WTC11 (cell line): ENCODE measurements at regions not wholly inside any gene's neighbourhood (a gene's known extent, or its start where the extent isn't known, plus 50 kb on each side); places are given as distances from the start of the nearest gene placed in this dataset.
A peak's percentile ranks its signal among the peaks of the same experiment; 100 is the strongest.
"Not testable (repeated sequence)": the region's sequence is repeated elsewhere in the genome, so short reads cannot be mapped to it uniquely, and the experiment has no call there.

ENCODE experiments used
- ATAC-seq: fragments of 200-7000 bp; cut with Tn5 transposase; 2 replicates; pipeline ENCODE4 v1.10.0; 2021; ENCODE audit warnings: mild to moderate bottlenecking, moderate library complexity
- CTCF ChIA-PET: fragments of 300-600 bp; sonication (Branson Sonifier 250); formaldehyde crosslinking; loops from one replicate; lab custom pipeline; 2021; ENCODE audit warnings: antibody characterized with exemption; lab: Charles Lee
- POLR2A ChIA-PET: fragments of 350-600 bp; sonication (Branson Sonifier 250); formaldehyde crosslinking; loops from one replicate; lab custom pipeline; 2021; ENCODE audit warnings: antibody characterized with exemption; lab: Charles Lee
- DNase-seq: peaks from one replicate; pipeline ENCODE4 v3.0.0; 2021; ENCODE audit warnings: low spot score
- H3K27ac Mint-ChIP-seq: 2 replicates; pipeline ENCODE4 v1.8.0; 2021; ENCODE audit warnings: mixed read lengths
- H3K27me3 Mint-ChIP-seq: 2 replicates; pipeline ENCODE4 v1.8.0; 2021; ENCODE audit warnings: low read depth, mild to moderate bottlenecking, moderate library complexity, mixed read lengths
- H3K36me3 Mint-ChIP-seq: 2 replicates; pipeline ENCODE4 v1.8.0; 2021; ENCODE audit warnings: mixed read lengths
- H3K4me1 Mint-ChIP-seq: 2 replicates; pipeline ENCODE4 v1.8.0; 2022; ENCODE audit warnings: mixed read lengths
- H3K4me3 Mint-ChIP-seq: 2 replicates; pipeline ENCODE4 v1.8.0; 2021; ENCODE audit warnings: mild to moderate bottlenecking, moderate library complexity, mixed read lengths
- H3K9me3 Mint-ChIP-seq: 2 replicates; pipeline ENCODE4 v1.8.0; 2021; ENCODE audit warnings: mixed read lengths
- CREM ChIP-seq: sonication (generic); formaldehyde crosslinking; IDR thresholded peaks from 2 replicates; pipeline ENCODE4 v1.8.1; 2022; ENCODE audit warnings: mild to moderate bottlenecking, missing genetic modification reagents, moderate library complexity
- ELF4 ChIP-seq: sonication (generic); formaldehyde crosslinking; IDR thresholded peaks from 2 replicates; pipeline ENCODE4 v1.8.1; 2022; ENCODE audit warnings: low read depth, mild to moderate bottlenecking, moderate library complexity, missing genetic modification reagents
- ESRRA ChIP-seq: sonication (generic); formaldehyde crosslinking; IDR thresholded peaks from 2 replicates; pipeline ENCODE4 v1.8.1; 2022; ENCODE audit warnings: mild to moderate bottlenecking, missing genetic modification reagents, borderline replicate concordance
- FOXJ3 ChIP-seq: sonication (generic); formaldehyde crosslinking; IDR thresholded peaks from 2 replicates; pipeline ENCODE4 v1.9.0; 2021; ENCODE audit warnings: missing genetic modification reagents, mild to moderate bottlenecking, borderline replicate concordance
- IRF2 ChIP-seq: sonication (generic); formaldehyde crosslinking; IDR thresholded peaks from 2 replicates; pipeline ENCODE4 v1.8.0; 2022; ENCODE audit warnings: low read depth, missing genetic modification reagents, borderline replicate concordance
- JUN ChIP-seq: sonication (generic); formaldehyde crosslinking; IDR thresholded peaks from 2 replicates; pipeline ENCODE4 v1.8.0; 2023; ENCODE audit warnings: mild to moderate bottlenecking, missing genetic modification reagents
- NFYB ChIP-seq: sonication (generic); formaldehyde crosslinking; conservative IDR thresholded peaks from 2 replicates; pipeline ENCODE4 v1.8.0; 2022; ENCODE audit warnings: low read depth, missing genetic modification reagents
- OVOL2 ChIP-seq: fragments of 250-450 bp; sonication (Bioruptor Pico); IDR thresholded peaks from 2 replicates; pipeline ENCODE4 v1.9.0; 2021; ENCODE audit warnings: mild to moderate bottlenecking, borderline replicate concordance
- SP1 ChIP-seq: sonication (generic); formaldehyde crosslinking; conservative IDR thresholded peaks from 2 replicates; pipeline ENCODE4 v1.8.1; 2022; ENCODE audit warnings: missing genetic modification reagents
- TCF7 ChIP-seq: sonication (generic); formaldehyde crosslinking; IDR thresholded peaks from 2 replicates; pipeline ENCODE4 v1.8.0; 2022; ENCODE audit warnings: mild to moderate bottlenecking, low read depth, missing genetic modification reagents, moderate library complexity
- TEAD1 ChIP-seq: sonication (generic); formaldehyde crosslinking; IDR thresholded peaks from 2 replicates; pipeline ENCODE4 v1.8.0; 2022; ENCODE audit warnings: mild to moderate bottlenecking, missing genetic modification reagents
- ZBTB21 ChIP-seq: sonication (generic); formaldehyde crosslinking; IDR thresholded peaks from 2 replicates; pipeline ENCODE4 v1.8.1; 2023; ENCODE audit warnings: mild to moderate bottlenecking, missing genetic modification reagents, borderline replicate concordance
- ZNF121 ChIP-seq: sonication (generic); formaldehyde crosslinking; IDR thresholded peaks from 2 replicates; pipeline ENCODE4 v1.8.0; 2023; ENCODE audit warnings: missing genetic modification reagents
- ZNF317 ChIP-seq: sonication (generic); formaldehyde crosslinking; IDR thresholded peaks from 2 replicates; pipeline ENCODE4 v1.8.1; 2023; ENCODE audit warnings: low read depth, mild to moderate bottlenecking, moderate library complexity, missing genetic modification reagents, borderline replicate concordance
- ZNF416 ChIP-seq: fragments of 250-450 bp; sonication (Bioruptor Pico); IDR thresholded peaks from 2 replicates; pipeline ENCODE4 v1.9.0; 2021; ENCODE audit warnings: mild to moderate bottlenecking, inconsistent platforms
- TF ChIP-seq, protein P1 (sequence below): sonication (generic); formaldehyde crosslinking; IDR thresholded peaks from 2 replicates; pipeline ENCODE4 v1.8.0; 2022; ENCODE audit warnings: mild to moderate bottlenecking, missing genetic modification reagents
- TF ChIP-seq, protein P2 (sequence below): sonication (generic); formaldehyde crosslinking; IDR thresholded peaks from 2 replicates; pipeline ENCODE4 v1.8.1; 2023; ENCODE audit warnings: mild to moderate bottlenecking, missing genetic modification reagents
- TF ChIP-seq, protein P3 (sequence below): sonication (generic); formaldehyde crosslinking; IDR thresholded peaks from 2 replicates; pipeline ENCODE4 v1.8.1; 2022; ENCODE audit warnings: mild to moderate bottlenecking, moderate library complexity, missing genetic modification reagents
- TF ChIP-seq, protein P4 (sequence below): fragments of 250-450 bp; sonication (Bioruptor Pico); conservative IDR thresholded peaks from 2 replicates; pipeline ENCODE4 v1.9.0; 2021; ENCODE audit warnings: mild to moderate bottlenecking
- TF ChIP-seq, protein P5 (sequence below): sonication (generic); formaldehyde crosslinking; IDR thresholded peaks from 2 replicates; pipeline ENCODE4 v1.8.1; 2022; ENCODE audit warnings: mild to moderate bottlenecking, missing genetic modification reagents, moderate library complexity, borderline replicate concordance

DNA sequence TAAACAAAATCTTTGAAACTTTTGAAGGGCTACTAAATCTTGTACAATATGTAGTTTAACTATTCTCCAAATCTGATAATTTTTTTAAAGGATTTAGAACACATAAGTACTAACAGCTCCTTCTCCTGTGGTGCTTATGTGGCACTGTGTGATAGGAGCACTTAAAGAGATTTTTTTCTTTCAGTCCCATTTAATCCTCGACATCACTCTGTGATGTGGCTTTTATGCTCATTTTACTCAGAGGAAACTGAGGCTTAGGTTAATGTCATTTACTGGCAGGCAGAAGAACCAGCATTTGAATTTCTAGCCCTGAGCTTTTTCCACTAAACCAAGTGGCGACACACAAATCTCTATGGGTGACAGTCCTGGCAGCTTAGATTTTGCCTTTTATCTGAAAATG lies 92.4 kb downstream of the SAMD9 start:
- DNase-seq (no peak), ATAC-seq (no peak)
- ChIA-PET CTCF (no interaction called here), POLR2A (no interaction called here)
- Mint-ChIP-seq H3K27ac (no peak overlapping the region), H3K27me3 (no peaks in the 10 kb centered on the region), H3K4me1 (no peaks in the 10 kb centered on the region), H3K4me3 (no peak overlapping the region), H3K36me3 (peaks cover 9% of the 10 kb centered on the region), H3K9me3 (peaks cover 14% of the 10 kb centered on the region)
- TF ChIP-seq TCF7 (no peak), CREM (CRISPR knock-in tag) (no peak), ZBTB21 (CRISPR knock-in tag) (no peak), ELF4 (CRISPR knock-in tag) (no peak), ZNF121 (CRISPR knock-in tag) (no peak), FOXJ3 (CRISPR knock-in tag) (no peak), SP1 (CRISPR knock-in tag) (no peak), TEAD1 (CRISPR knock-in tag) (no peak), ESRRA (CRISPR knock-in tag) (no peak), ZNF317 (CRISPR knock-in tag) (no peak)
- TF ChIP-seq, protein P1, sequence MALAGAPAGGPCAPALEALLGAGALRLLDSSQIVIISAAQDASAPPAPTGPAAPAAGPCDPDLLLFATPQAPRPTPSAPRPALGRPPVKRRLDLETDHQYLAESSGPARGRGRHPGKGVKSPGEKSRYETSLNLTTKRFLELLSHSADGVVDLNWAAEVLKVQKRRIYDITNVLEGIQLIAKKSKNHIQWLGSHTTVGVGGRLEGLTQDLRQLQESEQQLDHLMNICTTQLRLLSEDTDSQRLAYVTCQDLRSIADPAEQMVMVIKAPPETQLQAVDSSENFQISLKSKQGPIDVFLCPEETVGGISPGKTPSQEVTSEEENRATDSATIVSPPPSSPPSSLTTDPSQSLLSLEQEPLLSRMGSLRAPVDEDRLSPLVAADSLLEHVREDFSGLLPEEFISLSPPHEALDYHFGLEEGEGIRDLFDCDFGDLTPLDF: no peak
- TF ChIP-seq, protein P2, sequence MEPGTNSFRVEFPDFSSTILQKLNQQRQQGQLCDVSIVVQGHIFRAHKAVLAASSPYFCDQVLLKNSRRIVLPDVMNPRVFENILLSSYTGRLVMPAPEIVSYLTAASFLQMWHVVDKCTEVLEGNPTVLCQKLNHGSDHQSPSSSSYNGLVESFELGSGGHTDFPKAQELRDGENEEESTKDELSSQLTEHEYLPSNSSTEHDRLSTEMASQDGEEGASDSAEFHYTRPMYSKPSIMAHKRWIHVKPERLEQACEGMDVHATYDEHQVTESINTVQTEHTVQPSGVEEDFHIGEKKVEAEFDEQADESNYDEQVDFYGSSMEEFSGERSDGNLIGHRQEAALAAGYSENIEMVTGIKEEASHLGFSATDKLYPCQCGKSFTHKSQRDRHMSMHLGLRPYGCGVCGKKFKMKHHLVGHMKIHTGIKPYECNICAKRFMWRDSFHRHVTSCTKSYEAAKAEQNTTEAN: no peak
- TF ChIP-seq, protein P3, sequence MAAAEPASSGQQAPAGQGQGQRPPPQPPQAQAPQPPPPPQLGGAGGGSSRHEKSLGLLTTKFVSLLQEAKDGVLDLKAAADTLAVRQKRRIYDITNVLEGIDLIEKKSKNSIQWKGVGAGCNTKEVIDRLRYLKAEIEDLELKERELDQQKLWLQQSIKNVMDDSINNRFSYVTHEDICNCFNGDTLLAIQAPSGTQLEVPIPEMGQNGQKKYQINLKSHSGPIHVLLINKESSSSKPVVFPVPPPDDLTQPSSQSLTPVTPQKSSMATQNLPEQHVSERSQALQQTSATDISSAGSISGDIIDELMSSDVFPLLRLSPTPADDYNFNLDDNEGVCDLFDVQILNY (CRISPR knock-in tag): no peak
- TF ChIP-seq, protein P4, sequence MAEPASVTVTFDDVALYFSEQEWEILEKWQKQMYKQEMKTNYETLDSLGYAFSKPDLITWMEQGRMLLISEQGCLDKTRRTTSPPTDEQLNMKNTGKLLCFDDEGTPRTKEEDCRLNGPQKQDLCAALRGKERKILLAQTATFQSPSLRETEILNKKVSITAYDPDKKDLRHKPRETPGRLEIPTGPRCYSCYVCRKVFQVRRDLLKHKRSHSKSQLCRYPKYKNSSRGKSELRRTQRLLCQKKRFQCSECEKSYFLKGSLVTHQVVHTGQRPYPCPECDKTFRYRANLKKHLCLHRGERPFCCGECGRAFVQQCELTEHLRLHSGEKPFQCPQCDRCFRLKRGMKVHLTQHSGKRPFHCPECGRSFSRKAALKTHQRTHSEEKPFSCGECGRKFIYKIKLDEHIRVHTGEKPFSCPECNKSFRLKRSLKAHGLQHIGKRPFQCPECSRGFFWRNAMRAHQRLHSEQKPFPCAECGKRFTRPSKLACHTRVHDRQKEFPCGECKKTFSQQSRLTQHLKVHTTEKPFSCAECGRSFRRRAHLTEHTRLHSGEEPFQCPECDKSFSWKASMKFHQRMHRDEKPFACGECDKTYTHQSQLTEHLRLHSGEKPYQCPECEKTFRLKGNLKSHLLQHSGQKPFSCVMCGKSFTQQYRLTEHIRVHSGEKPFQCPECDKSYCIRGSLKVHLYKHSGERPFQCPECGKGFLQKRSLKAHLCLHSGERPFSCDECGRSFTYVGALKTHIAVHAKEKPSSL (CRISPR knock-in tag): no peak

DNA sequence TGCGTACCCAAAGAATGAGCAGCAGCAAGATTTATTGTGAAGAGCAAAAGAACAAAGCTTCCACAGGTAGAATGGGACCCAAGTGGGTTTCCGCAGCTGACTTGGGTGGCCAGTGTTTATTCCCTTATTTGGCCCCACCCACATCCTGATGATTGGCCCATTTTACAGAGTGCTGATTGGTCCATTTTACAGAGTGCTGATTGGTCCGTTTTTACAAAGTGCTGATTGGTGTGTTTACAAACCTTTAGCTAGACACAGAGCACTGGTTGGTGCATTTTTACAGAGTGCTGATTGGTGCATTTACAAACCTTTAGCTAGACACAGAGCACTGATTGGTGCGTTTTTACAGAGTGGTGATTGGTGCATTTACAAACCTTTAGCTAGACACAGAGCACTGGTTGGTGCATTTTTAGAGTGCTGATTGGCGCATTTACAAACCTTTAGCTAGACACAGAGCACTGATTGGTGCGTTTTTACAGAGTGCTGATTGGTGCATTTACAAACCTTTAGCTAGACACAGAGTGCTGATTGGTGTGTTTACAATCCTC lies 94.8 kb downstream of the SAMD9 start:
- peaks cover 12% of the 10 kb centered on the region for H3K9me3 Mint-ChIP-seq
- H3K4me1 Mint-ChIP-seq, POLR2A ChIA-PET, H3K36me3 Mint-ChIP-seq, ATAC-seq, H3K4me3 Mint-ChIP-seq, CTCF ChIA-PET, DNase-seq, H3K27me3 Mint-ChIP-seq: not testable (repeated sequence)
- TF ChIP-seq NFYB: peak; percentile 38; the same call in 1 of the 2 replicates
- peak overlapping the region; percentile 63; the same call in 1 of the 2 replicates for H3K27ac Mint-ChIP-seq

DNA sequence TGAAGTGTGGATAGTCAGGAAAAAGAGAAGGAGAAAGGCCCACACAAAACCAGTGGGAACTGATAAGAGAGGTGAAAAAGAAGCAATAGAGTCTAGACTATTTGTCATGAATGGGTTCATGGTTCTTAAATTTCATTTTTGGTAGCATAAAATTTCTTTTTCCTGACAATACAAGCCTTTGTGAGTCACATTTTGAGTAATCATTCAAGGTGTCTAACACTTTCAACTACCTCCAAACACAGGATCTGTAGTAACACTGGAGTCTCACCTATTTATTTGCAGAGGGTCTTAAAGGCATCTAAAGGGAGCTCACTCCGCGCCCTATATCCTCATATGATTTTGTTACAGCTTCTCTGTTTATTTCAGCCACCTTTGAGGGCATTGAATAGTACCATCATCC lies 96.0 kb downstream of the SAMD9 start:
- Mint-ChIP-seq H3K27ac (no peak overlapping the region), H3K9me3 (peaks cover 12% of the 10 kb centered on the region), H3K27me3 (no peaks in the 10 kb centered on the region), H3K4me3 (no peak overlapping the region), H3K4me1 (no peaks in the 10 kb centered on the region), H3K36me3 (peaks cover 9% of the 10 kb centered on the region)
- no peak for ATAC-seq
- POLR2A ChIA-PET: no interaction called here
- CTCF ChIA-PET: no interaction called here
- DNase-seq: no peak
- TF ChIP-seq IRF2 (CRISPR knock-in tag) (no peak), ZNF416 (CRISPR knock-in tag) (no peak), FOXJ3 (CRISPR knock-in tag) (no peak), SP1 (CRISPR knock-in tag) (no peak), JUN (no peak), TEAD1 (CRISPR knock-in tag) (no peak), OVOL2 (CRISPR knock-in tag) (no peak)
- TF ChIP-seq, protein P5, sequence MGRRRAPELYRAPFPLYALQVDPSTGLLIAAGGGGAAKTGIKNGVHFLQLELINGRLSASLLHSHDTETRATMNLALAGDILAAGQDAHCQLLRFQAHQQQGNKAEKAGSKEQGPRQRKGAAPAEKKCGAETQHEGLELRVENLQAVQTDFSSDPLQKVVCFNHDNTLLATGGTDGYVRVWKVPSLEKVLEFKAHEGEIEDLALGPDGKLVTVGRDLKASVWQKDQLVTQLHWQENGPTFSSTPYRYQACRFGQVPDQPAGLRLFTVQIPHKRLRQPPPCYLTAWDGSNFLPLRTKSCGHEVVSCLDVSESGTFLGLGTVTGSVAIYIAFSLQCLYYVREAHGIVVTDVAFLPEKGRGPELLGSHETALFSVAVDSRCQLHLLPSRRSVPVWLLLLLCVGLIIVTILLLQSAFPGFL: no peak
- TF ChIP-seq, protein P4 (CRISPR knock-in tag): no peak
